ENCODE measurements at regions not wholly inside any gene's neighbourhood (a gene's known extent, or its start where the extent isn't known, plus 50 kb on each side); places are given as distances from the start of the nearest gene placed in this dataset.

GRCh38 chr1:168894397-168894903 lies 165.4 kb upstream of the DPT start:
- Histone ChIP-seq H3K36me3 (ENCODE audit: insufficient read depth, low read length) (no peaks in the 10 kb centered on the region), H2AFZ (ENCODE audit: low read length, unreplicated experiment) (no peak overlapping the region), H3K27ac (ENCODE audit: low read depth, low read length) (no peak overlapping the region), H3K4me1 (ENCODE audit: control insufficient read depth, insufficient read depth, low read length, unreplicated experiment) (peaks cover 5% of the 10 kb centered on the region), H3K4me3 (ENCODE audit: low read depth, low read length) (no peak overlapping the region), H3K27me3 (ENCODE audit: insufficient read depth, low read length) (no peaks in the 10 kb centered on the region), H3K79me2 (ENCODE audit: control insufficient read depth, insufficient read depth, low read length, unreplicated experiment) (no peaks in the 10 kb centered on the region)

- Histone ChIP-seq H2AFZ (ENCODE audit: low read length, unreplicated experiment) (no peak overlapping the region), H3K27ac (ENCODE audit: low read depth, low read length) (no peak overlapping the region), H3K27me3 (ENCODE audit: insufficient read depth, low read length) (no peaks in the 10 kb centered on the region), H3K4me1 (ENCODE audit: control insufficient read depth, insufficient read depth, low read length, unreplicated experiment) (peaks cover 5% of the 10 kb centered on the region), H3K79me2 (ENCODE audit: control insufficient read depth, insufficient read depth, low read length, unreplicated experiment) (no peaks in the 10 kb centered on the region), H3K4me3 (ENCODE audit: low read depth, low read length) (no peak overlapping the region), H3K36me3 (ENCODE audit: insufficient read depth, low read length) (no peaks in the 10 kb centered on the region)
Observed at GRCh38 chr1:168897249-168897648, 168.2 kb upstream of the DPT start.

- Histone ChIP-seq H3K27ac (ENCODE audit: low read depth, low read length) (no peak overlapping the region), H3K36me3 (ENCODE audit: insufficient read depth, low read length) (no peaks in the 10 kb centered on the region), H3K4me1 (ENCODE audit: control insufficient read depth, insufficient read depth, low read length, unreplicated experiment) (no peaks in the 10 kb centered on the region), H2AFZ (ENCODE audit: low read length, unreplicated experiment) (no peak overlapping the region), H3K79me2 (ENCODE audit: control insufficient read depth, insufficient read depth, low read length, unreplicated experiment) (no peaks in the 10 kb centered on the region), H3K27me3 (ENCODE audit: insufficient read depth, low read length) (no peaks in the 10 kb centered on the region), H3K4me3 (ENCODE audit: low read depth, low read length) (no peak overlapping the region)
Observed at GRCh38 chr1:168903237-168903830, 174.3 kb upstream of the DPT start.

GRCh38 chr1:168905633-168906032 lies 176.6 kb upstream of the DPT start:
- Histone ChIP-seq H3K79me2 (ENCODE audit: control insufficient read depth, insufficient read depth, low read length, unreplicated experiment) (no peaks in the 10 kb centered on the region), H3K36me3 (ENCODE audit: insufficient read depth, low read length) (no peaks in the 10 kb centered on the region), H2AFZ (ENCODE audit: low read length, unreplicated experiment) (no peak overlapping the region), H3K27me3 (ENCODE audit: insufficient read depth, low read length) (no peaks in the 10 kb centered on the region), H3K27ac (ENCODE audit: low read depth, low read length) (no peak overlapping the region), H3K4me1 (ENCODE audit: control insufficient read depth, insufficient read depth, low read length, unreplicated experiment) (no peaks in the 10 kb centered on the region), H3K4me3 (ENCODE audit: low read depth, low read length) (no peak overlapping the region)

GRCh38 chr1:168906367-168906766 lies 177.4 kb upstream of the DPT start:
- Histone ChIP-seq H3K36me3 (ENCODE audit: insufficient read depth, low read length) (no peaks in the 10 kb centered on the region), H3K4me1 (ENCODE audit: control insufficient read depth, insufficient read depth, low read length, unreplicated experiment) (no peaks in the 10 kb centered on the region), H3K27ac (ENCODE audit: low read depth, low read length) (no peak overlapping the region), H2AFZ (ENCODE audit: low read length, unreplicated experiment) (no peak overlapping the region), H3K27me3 (ENCODE audit: insufficient read depth, low read length) (no peaks in the 10 kb centered on the region), H3K4me3 (ENCODE audit: low read depth, low read length) (no peak overlapping the region), H3K79me2 (ENCODE audit: control insufficient read depth, insufficient read depth, low read length, unreplicated experiment) (no peaks in the 10 kb centered on the region)

GRCh38 chr1:168907053-168907452 lies 178.0 kb upstream of the DPT start:
- H2AFZ ChIP-seq (ENCODE audit: low read length, unreplicated experiment) = no peak overlapping the region
- no peak overlapping the region for H3K27ac ChIP-seq (ENCODE audit: low read depth, low read length)
- H3K4me3 ChIP-seq (ENCODE audit: low read depth, low read length) = no peak overlapping the region
- no peaks in the 10 kb centered on the region for H3K27me3 ChIP-seq (ENCODE audit: insufficient read depth, low read length)
- H3K79me2 ChIP-seq (ENCODE audit: control insufficient read depth, insufficient read depth, low read length, unreplicated experiment) = no peaks in the 10 kb centered on the region
- H3K36me3 ChIP-seq (ENCODE audit: insufficient read depth, low read length) = no peaks in the 10 kb centered on the region
- H3K4me1 ChIP-seq (ENCODE audit: control insufficient read depth, insufficient read depth, low read length, unreplicated experiment) = no peaks in the 10 kb centered on the region

- H3K27ac ChIP-seq (ENCODE audit: low read depth, low read length) = no peak overlapping the region
- no peaks in the 10 kb centered on the region for H3K4me1 ChIP-seq (ENCODE audit: control insufficient read depth, insufficient read depth, low read length, unreplicated experiment)
- H3K27me3 ChIP-seq (ENCODE audit: insufficient read depth, low read length) = no peaks in the 10 kb centered on the region
- no peak overlapping the region for H3K4me3 ChIP-seq (ENCODE audit: low read depth, low read length)
- no peaks in the 10 kb centered on the region for H3K36me3 ChIP-seq (ENCODE audit: insufficient read depth, low read length)
- no peak overlapping the region for H2AFZ ChIP-seq (ENCODE audit: low read length, unreplicated experiment)
- H3K79me2 ChIP-seq (ENCODE audit: control insufficient read depth, insufficient read depth, low read length, unreplicated experiment) = no peaks in the 10 kb centered on the region
Observed at GRCh38 chr1:168907786-168908348, 178.9 kb upstream of the DPT start.

- no peaks in the 10 kb centered on the region for H3K36me3 ChIP-seq (ENCODE audit: insufficient read depth, low read length)
- H3K79me2 ChIP-seq (ENCODE audit: control insufficient read depth, insufficient read depth, low read length, unreplicated experiment) = no peaks in the 10 kb centered on the region
- no peak overlapping the region for H2AFZ ChIP-seq (ENCODE audit: low read length, unreplicated experiment)
- no peaks in the 10 kb centered on the region for H3K4me1 ChIP-seq (ENCODE audit: control insufficient read depth, insufficient read depth, low read length, unreplicated experiment)
- H3K27ac ChIP-seq (ENCODE audit: low read depth, low read length) = no peak overlapping the region
- no peaks in the 10 kb centered on the region for H3K27me3 ChIP-seq (ENCODE audit: insufficient read depth, low read length)
- no peak overlapping the region for H3K4me3 ChIP-seq (ENCODE audit: low read depth, low read length)
Observed at GRCh38 chr1:168910403-168910802, 181.4 kb upstream of the DPT start.

- Histone ChIP-seq H3K79me2 (ENCODE audit: control insufficient read depth, insufficient read depth, low read length, unreplicated experiment) (no peaks in the 10 kb centered on the region), H3K4me1 (ENCODE audit: control insufficient read depth, insufficient read depth, low read length, unreplicated experiment) (no peaks in the 10 kb centered on the region), H3K27me3 (ENCODE audit: insufficient read depth, low read length) (no peaks in the 10 kb centered on the region), H3K36me3 (ENCODE audit: insufficient read depth, low read length) (no peaks in the 10 kb centered on the region), H3K27ac (ENCODE audit: low read depth, low read length) (no peak overlapping the region), H3K4me3 (ENCODE audit: low read depth, low read length) (no peak overlapping the region), H2AFZ (ENCODE audit: low read length, unreplicated experiment) (no peak overlapping the region)
Observed at GRCh38 chr1:168911370-168911769, 182.4 kb upstream of the DPT start.

GRCh38 chr1:168913711-168914463 lies 184.9 kb upstream of the DPT start:
- H3K27me3 ChIP-seq (ENCODE audit: insufficient read depth, low read length) = no peaks in the 10 kb centered on the region

GRCh38 chr1:168917309-168917708 lies 188.3 kb upstream of the DPT start:
- Histone ChIP-seq H3K4me3 (ENCODE audit: low read depth, low read length) (no peak overlapping the region), H2AFZ (ENCODE audit: low read length, unreplicated experiment) (no peak overlapping the region), H3K27ac (ENCODE audit: low read depth, low read length) (no peak overlapping the region), H3K79me2 (ENCODE audit: control insufficient read depth, insufficient read depth, low read length, unreplicated experiment) (no peaks in the 10 kb centered on the region), H3K27me3 (ENCODE audit: insufficient read depth, low read length) (no peaks in the 10 kb centered on the region), H3K36me3 (ENCODE audit: insufficient read depth, low read length) (no peaks in the 10 kb centered on the region), H3K4me1 (ENCODE audit: control insufficient read depth, insufficient read depth, low read length, unreplicated experiment) (peaks cover 22% of the 10 kb centered on the region)

More at GRCh38 chr1:168913711-168914463, 184.9 kb upstream of the DPT start:
- Histone ChIP-seq H3K4me1 (ENCODE audit: control insufficient read depth, insufficient read depth, low read length, unreplicated experiment) (no peaks in the 10 kb centered on the region), H2AFZ (ENCODE audit: low read length, unreplicated experiment) (no peak overlapping the region), H3K36me3 (ENCODE audit: insufficient read depth, low read length) (no peaks in the 10 kb centered on the region), H3K27ac (ENCODE audit: low read depth, low read length) (no peak overlapping the region), H3K79me2 (ENCODE audit: control insufficient read depth, insufficient read depth, low read length, unreplicated experiment) (no peaks in the 10 kb centered on the region), H3K4me3 (ENCODE audit: low read depth, low read length) (no peak overlapping the region)
